OCI-LY7 (cell line): ENCODE measurements at regions not wholly inside any gene's neighbourhood (a gene's known extent, or its start where the extent isn't known, plus 50 kb on each side); places are given as distances from the start of the nearest gene placed in this dataset.
"Not testable (repeated sequence)": the region's sequence is repeated elsewhere in the genome, so short reads cannot be mapped to it uniquely, and the experiment has no call there.

Source experiments
- BruUV-seq: library from RNA; stranded (reverse); fragments of 400-500 nt; replicated peaks from 2 replicates; lab custom pipeline; 2021; lab: Mats Ljungman, UMichigan
- CTCF ChIA-PET: fragments of 300-600 bp; sonication (Branson Sonifier 250); formaldehyde crosslinking; loops from one replicate; lab custom pipeline; 2022; ENCODE audit warnings: antibody characterized with exemption; ENCODE audit not compliant: unreplicated experiment; lab: Charles Lee
- POLR2A ChIA-PET: fragments of 300-600 bp; sonication (Branson Sonifier 250); formaldehyde crosslinking; loops from one replicate; lab custom pipeline; 2022; ENCODE audit warnings: antibody characterized with exemption; lab: Charles Lee
- DNase-seq: peaks from one replicate; pipeline ENCODE4 v3.0.0-alpha.2; 2015; ENCODE audit warnings: low spot score
- H2AFZ ChIP-seq: fragments of 200-600 bp; sonication (generic), shearing (Covaris generic); 2 replicates; pipeline ENCODE4 v1.6.1; 2014; ENCODE audit warnings: mild to moderate bottlenecking, antibody characterized with exemption, low read length, moderate library complexity
- H3K27ac ChIP-seq: fragments of 200-600 bp; sonication (generic); 2 replicates; pipeline ENCODE4 v1.5.1; 2014; ENCODE audit warnings: mixed run types, low read depth, mild to moderate bottlenecking, moderate library complexity, low read length, inconsistent platforms; ENCODE audit not compliant: poor library complexity, severe bottlenecking
- H3K36me3 ChIP-seq: fragments of 200-600 bp; sonication (generic); 2 replicates; pipeline ENCODE4 v1.6.1; 2014; ENCODE audit warnings: mild to moderate bottlenecking, antibody characterized with exemption, low read length, moderate library complexity, mixed read lengths; ENCODE audit not compliant: insufficient read depth
- H3K4me1 ChIP-seq: fragments of 200-600 bp; sonication (generic); 2 replicates; pipeline ENCODE4 v1.5.1; 2014; ENCODE audit warnings: mild to moderate bottlenecking, low read length; ENCODE audit not compliant: insufficient read depth, poor library complexity, severe bottlenecking
- H3K4me2 ChIP-seq: fragments of 200-600 bp; sonication (generic); 2 replicates; pipeline ENCODE4 v1.6.1; 2014; ENCODE audit warnings: mild to moderate bottlenecking, low read length
- H3K4me3 ChIP-seq: fragments of 200-600 bp; sonication (generic); 2 replicates; pipeline ENCODE4 v1.5.1; 2014; ENCODE audit warnings: mild to moderate bottlenecking, low read depth, low read length; ENCODE audit not compliant: poor library complexity, severe bottlenecking
- H3K79me2 ChIP-seq: fragments of 200-600 bp; sonication (generic); 2 replicates; pipeline ENCODE4 v1.6.1; 2016; ENCODE audit warnings: low read depth, mild to moderate bottlenecking, low read length, moderate library complexity, mixed read lengths; ENCODE audit not compliant: insufficient read depth
- H3K9me2 ChIP-seq: fragments of 200-600 bp; sonication (generic); 2 replicates; pipeline ENCODE4 v1.6.1; 2016; ENCODE audit warnings: mild to moderate bottlenecking, low read length, mixed read lengths; ENCODE audit not compliant: insufficient read depth
- H3K9me3 ChIP-seq: fragments of 200-600 bp; sonication (generic); 2 replicates; pipeline ENCODE4 v1.6.1; 2014; ENCODE audit warnings: mild to moderate bottlenecking, mixed run types, low read length, mixed read lengths
- H4K20me1 ChIP-seq: fragments of 200-600 bp; sonication (generic); 2 replicates; pipeline ENCODE4 v1.6.1; 2014; ENCODE audit warnings: mild to moderate bottlenecking, antibody characterized with exemption, low read length, moderate library complexity, mixed read lengths; ENCODE audit not compliant: insufficient read depth
- CTCF ChIP-seq: fragments of 200-600 bp; sonication (generic); conservative IDR thresholded peaks from 2 replicates; pipeline ENCODE4 v1.5.1; 2014; ENCODE audit warnings: mild to moderate bottlenecking, antibody characterized with exemption, low read length, moderate library complexity, mixed read lengths
- EZH2phosphoT487 ChIP-seq: fragments of 200-600 bp; sonication (generic); IDR thresholded peaks from 2 replicates; pipeline ENCODE4 v1.6.1; 2018; ENCODE audit warnings: low read depth, borderline replicate concordance, mild to moderate bottlenecking, mixed run types, antibody characterized with exemption, low read length, moderate library complexity, mixed read lengths
- intact Hi-C: fragments of 100-400 bp; cut with micrococcal nuclease; formaldehyde crosslinking; loops from one replicate; pipeline ENCODE4 v1.10.0; 2022; ENCODE audit not compliant: unreplicated experiment

DNA sequence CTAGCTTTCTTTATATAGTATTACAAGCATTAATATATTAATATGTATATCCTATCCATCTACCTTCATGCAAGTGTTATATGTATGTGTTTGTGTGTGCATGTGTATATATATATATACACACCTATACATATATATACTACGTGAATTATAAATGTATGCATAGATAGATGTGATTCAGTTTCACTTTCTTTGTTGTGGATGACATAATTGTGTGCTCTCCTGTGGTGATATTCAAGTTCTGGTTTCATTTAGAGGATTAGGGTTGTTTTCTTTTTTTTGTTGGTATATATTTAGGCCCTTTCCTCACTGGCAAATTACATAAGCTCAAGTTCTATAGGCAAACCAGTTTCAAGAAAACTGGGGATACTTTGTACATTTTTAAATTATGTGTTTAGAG is 225.7 kb upstream of the FANCL start:
- CTCF ChIA-PET = no interaction called here
- Histone ChIP-seq H4K20me1 (no peaks in the 10 kb centered on the region), H3K4me2 (no peak overlapping the region)

DNA sequence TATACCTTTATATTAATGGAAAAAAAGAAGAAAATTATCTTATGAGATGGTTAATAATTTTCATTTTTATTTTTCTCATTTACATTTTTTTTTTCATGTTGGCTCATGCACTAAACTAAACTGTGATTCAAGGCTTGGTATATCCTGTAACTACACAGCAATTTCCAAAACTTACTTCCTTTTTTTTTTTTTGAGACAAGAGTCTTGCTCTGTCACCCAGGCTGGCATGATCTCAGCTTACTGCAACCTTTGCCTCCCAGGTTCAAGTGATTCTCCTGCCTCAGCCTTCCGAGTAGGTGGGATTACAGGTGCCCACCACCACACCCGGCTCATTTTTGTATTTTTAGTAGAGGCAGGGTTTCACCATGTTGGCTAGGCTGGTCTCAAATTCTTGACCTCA is 224.9 kb upstream of the FANCL start:
- POLR2A ChIA-PET = interaction anchor here (0.6 kb wide), 1 partner anchor 392 kb away, joined by 3 read pairs; no protein-coding TSS in a partner anchor
- H4K20me1 ChIP-seq, H3K4me1 ChIP-seq, H3K36me3 ChIP-seq, H3K27ac ChIP-seq, CTCF ChIA-PET, H3K4me2 ChIP-seq, H3K9me2 ChIP-seq, DNase-seq, H3K9me3 ChIP-seq, BruUV-seq, H2AFZ ChIP-seq, H3K4me3 ChIP-seq, H3K79me2 ChIP-seq, intact Hi-C loops: not testable (repeated sequence)

More for the DNA sequence above, 225.7 kb upstream of the FANCL start:
- no peaks in the 10 kb centered on the region for H3K9me3 ChIP-seq
- no peak for DNase-seq
- no peaks in the 10 kb centered on the region for H3K36me3 ChIP-seq
- no peak overlapping the region for H3K27ac ChIP-seq
- no peak for TF ChIP-seq CTCF
- no peak for TF ChIP-seq EZH2phosphoT487
- H3K4me1 ChIP-seq = no peaks in the 10 kb centered on the region
- no peaks in the 10 kb centered on the region for H3K79me2 ChIP-seq
- H2AFZ ChIP-seq = no peak overlapping the region
- H3K9me2 ChIP-seq = no peaks in the 10 kb centered on the region
- no peak overlapping the region for H3K4me3 ChIP-seq
- POLR2A ChIA-PET = interaction anchor here (0.6 to 1.6 kb wide), 4 partner anchors 14 to 558 kb away, joined by 3 read pairs; no protein-coding TSS in a partner anchor
- no TSS peak for BruUV-seq
- intact Hi-C loops = no loop called here

- H3K4me3 ChIP-seq = no peak overlapping the region
Measured at GRCh38 chr2:58460670-58461069, 219.5 kb upstream of the FANCL start.

More at GRCh38 chr2:58460670-58461069, 219.5 kb upstream of the FANCL start:
- Histone ChIP-seq H4K20me1 (no peaks in the 10 kb centered on the region), H3K9me2 (no peaks in the 10 kb centered on the region), H3K27ac (no peak overlapping the region), H3K79me2 (no peaks in the 10 kb centered on the region), H3K4me1 (no peaks in the 10 kb centered on the region), H2AFZ (no peak overlapping the region), H3K36me3 (no peaks in the 10 kb centered on the region), H3K4me2 (no peak overlapping the region), H3K9me3 (no peaks in the 10 kb centered on the region)
- BruUV-seq = no TSS peak
- ChIA-PET POLR2A (no interaction called here), CTCF (no interaction called here)
- DNase-seq = no peak
- TF ChIP-seq CTCF (no peak), EZH2phosphoT487 (no peak)
- intact Hi-C loops = no loop called here
